ENCODE measurements at regions not wholly inside any gene's neighbourhood (a gene's known extent, or its start where the extent isn't known, plus 50 kb on each side); places are given as distances from the start of the nearest gene placed in this dataset.
A peak's percentile ranks its signal among the peaks of the same experiment; 100 is the strongest.
"Not testable (repeated sequence)": the region's sequence is repeated elsewhere in the genome, so short reads cannot be mapped to it uniquely, and the experiment has no call there.

GRCh38 chr9:73095425-73095824, 56.2 kb upstream of the ANXA1 start:
- TF ChIP-seq CTCF (IDR thresholded peaks at IDR 0.05; ENCODE audit: insufficient read depth, low read depth, low read length, missing control alignments): no peak
- DNase-seq (ENCODE audit: low read depth): no peak

GRCh38 chr9:73093740-73094379, 57.8 kb upstream of the ANXA1 start:
- peak overlapping the region; percentile 45 for H3K4me3 ChIP-seq (ENCODE audit: low read depth, low read length)
- no peak for DNase-seq (ENCODE audit: low read depth)
- TF ChIP-seq CTCF (IDR thresholded peaks at IDR 0.05; ENCODE audit: insufficient read depth, low read depth, low read length, missing control alignments): no peak

More at GRCh38 chr9:73095425-73095824, 56.2 kb upstream of the ANXA1 start:
- H3K4me3 ChIP-seq (ENCODE audit: low read depth, low read length): no peak overlapping the region

- no peak overlapping the region for H3K4me3 ChIP-seq (ENCODE audit: low read depth, low read length)
- TF ChIP-seq CTCF (IDR thresholded peaks at IDR 0.05; ENCODE audit: insufficient read depth, low read depth, low read length, missing control alignments): no peak
- DNase-seq (ENCODE audit: low read depth): no peak
Observed at GRCh38 chr9:73093016-73093739, 58.5 kb upstream of the ANXA1 start.

- no peak for TF ChIP-seq CTCF (IDR thresholded peaks at IDR 0.05; ENCODE audit: insufficient read depth, low read depth, low read length, missing control alignments)
- no peak overlapping the region for H3K4me3 ChIP-seq (ENCODE audit: low read depth, low read length)
- DNase-seq (ENCODE audit: low read depth): no peak
Observed at GRCh38 chr9:73091909-73092308, 59.8 kb upstream of the ANXA1 start.

- no peak overlapping the region for H3K4me3 ChIP-seq (ENCODE audit: low read depth, low read length)
- DNase-seq (ENCODE audit: low read depth): no peak
- TF ChIP-seq CTCF (IDR thresholded peaks at IDR 0.05; ENCODE audit: insufficient read depth, low read depth, low read length, missing control alignments): no peak
Observed at GRCh38 chr9:73090214-73090613, 61.5 kb upstream of the ANXA1 start.

GRCh38 chr9:73089304-73089985, 62.2 kb upstream of the ANXA1 start:
- DNase-seq (ENCODE audit: low read depth): no peak
- no peak overlapping the region for H3K4me3 ChIP-seq (ENCODE audit: low read depth, low read length)
- TF ChIP-seq CTCF (IDR thresholded peaks at IDR 0.05; ENCODE audit: insufficient read depth, low read depth, low read length, missing control alignments): no peak

GRCh38 chr9:73087876-73088275, 63.8 kb upstream of the ANXA1 start:
- DNase-seq (ENCODE audit: low read depth): not testable (repeated sequence)

More at GRCh38 chr9:73087876-73088275, 63.8 kb upstream of the ANXA1 start:
- not testable (repeated sequence) for H3K4me3 ChIP-seq (ENCODE audit: low read depth, low read length)
